ENCODE measurements at regions not wholly inside any gene's neighbourhood (a gene's known extent, or its start where the extent isn't known, plus 50 kb on each side); places are given as distances from the start of the nearest gene placed in this dataset.

DNA sequence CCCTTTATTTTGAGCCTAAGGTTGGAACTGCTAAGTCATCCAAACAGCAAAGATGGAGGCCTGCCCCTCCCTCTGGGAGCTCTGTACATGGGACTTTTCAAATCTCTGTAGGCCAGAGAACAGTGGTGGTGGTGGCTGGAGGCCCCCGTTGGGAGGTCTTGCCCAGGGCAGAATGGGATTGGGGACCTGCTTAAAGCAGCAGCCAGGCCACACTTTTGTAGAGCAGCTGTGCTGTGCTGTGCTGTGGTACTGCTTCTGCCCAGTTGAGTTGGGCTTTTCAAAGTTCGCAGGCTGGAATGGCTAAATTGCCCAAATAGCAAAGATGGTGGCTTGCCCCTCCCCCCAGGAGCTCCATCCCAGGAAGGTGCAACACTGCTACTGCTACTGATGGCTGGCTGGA, 147.5 kb upstream of the TACR3 start:
- Histone ChIP-seq H2AFZ (ENCODE audit: control insufficient read depth, low read length) (no peak overlapping the region), H3K9ac (ENCODE audit: control insufficient read depth, extremely low read depth, insufficient read depth, low read length) (no peak overlapping the region), H3K79me2 (ENCODE audit: control insufficient read depth, insufficient read depth, low read length) (no peaks in the 10 kb centered on the region), H3K4me1 (ENCODE audit: control insufficient read depth, extremely low read depth, insufficient read depth, low read length) (no peaks in the 10 kb centered on the region), H3K9me1 (ENCODE audit: control insufficient read depth, extremely low read depth, insufficient read depth, low read length) (no peaks in the 10 kb centered on the region), H3K36me3 (ENCODE audit: control insufficient read depth in 2 of 2, extremely low read depth in 1 of 2, insufficient read depth in 2 of 2, low read length in 2 of 2) (no peaks in the 10 kb centered on the region), H3K4me2 (ENCODE audit: control insufficient read depth, extremely low read depth, insufficient read depth, low read depth, low read length) (no peak overlapping the region), H3K27me3 (ENCODE audit: control insufficient read depth, extremely low read depth, insufficient read depth, low read length) (no peaks in the 10 kb centered on the region), H3K9me3 (ENCODE audit: control insufficient read depth, low read depth, low read length) (no peaks in the 10 kb centered on the region), H4K20me1 (ENCODE audit: control insufficient read depth, extremely low read depth, insufficient read depth, low read length) (no peaks in the 10 kb centered on the region), H3K27ac (ENCODE audit: control insufficient read depth, insufficient read depth, low read length) (no peak overlapping the region), H3K4me3 (ENCODE audit: control insufficient read depth in 2 of 3, extremely low read depth in 1 of 3, insufficient read depth in 2 of 3, low read depth in 1 of 3, low read length in 3 of 3) (no peak overlapping the region)
- TF ChIP-seq, protein P1, sequence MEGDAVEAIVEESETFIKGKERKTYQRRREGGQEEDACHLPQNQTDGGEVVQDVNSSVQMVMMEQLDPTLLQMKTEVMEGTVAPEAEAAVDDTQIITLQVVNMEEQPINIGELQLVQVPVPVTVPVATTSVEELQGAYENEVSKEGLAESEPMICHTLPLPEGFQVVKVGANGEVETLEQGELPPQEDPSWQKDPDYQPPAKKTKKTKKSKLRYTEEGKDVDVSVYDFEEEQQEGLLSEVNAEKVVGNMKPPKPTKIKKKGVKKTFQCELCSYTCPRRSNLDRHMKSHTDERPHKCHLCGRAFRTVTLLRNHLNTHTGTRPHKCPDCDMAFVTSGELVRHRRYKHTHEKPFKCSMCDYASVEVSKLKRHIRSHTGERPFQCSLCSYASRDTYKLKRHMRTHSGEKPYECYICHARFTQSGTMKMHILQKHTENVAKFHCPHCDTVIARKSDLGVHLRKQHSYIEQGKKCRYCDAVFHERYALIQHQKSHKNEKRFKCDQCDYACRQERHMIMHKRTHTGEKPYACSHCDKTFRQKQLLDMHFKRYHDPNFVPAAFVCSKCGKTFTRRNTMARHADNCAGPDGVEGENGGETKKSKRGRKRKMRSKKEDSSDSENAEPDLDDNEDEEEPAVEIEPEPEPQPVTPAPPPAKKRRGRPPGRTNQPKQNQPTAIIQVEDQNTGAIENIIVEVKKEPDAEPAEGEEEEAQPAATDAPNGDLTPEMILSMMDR (optimal IDR thresholded peaks at IDR 0.05 in 1 of 3, IDR thresholded peaks at IDR 0.05 in 1 of 3, conservative IDR thresholded peaks at IDR 0.05 in 1 of 3; ENCODE audit: extremely low read depth in 1 of 3, insufficient read depth in 2 of 3, low read length in 3 of 3), result no peak
- dilution Hi-C loops (cut with MboI; ENCODE audit: extremely low pct_ligation_motif_present, low sequenced_read_pairs), result no loop called here
- no peak for FAIRE-seq
- no peak for DNase-seq (ENCODE audit: low read depth, low spot score)

DNA sequence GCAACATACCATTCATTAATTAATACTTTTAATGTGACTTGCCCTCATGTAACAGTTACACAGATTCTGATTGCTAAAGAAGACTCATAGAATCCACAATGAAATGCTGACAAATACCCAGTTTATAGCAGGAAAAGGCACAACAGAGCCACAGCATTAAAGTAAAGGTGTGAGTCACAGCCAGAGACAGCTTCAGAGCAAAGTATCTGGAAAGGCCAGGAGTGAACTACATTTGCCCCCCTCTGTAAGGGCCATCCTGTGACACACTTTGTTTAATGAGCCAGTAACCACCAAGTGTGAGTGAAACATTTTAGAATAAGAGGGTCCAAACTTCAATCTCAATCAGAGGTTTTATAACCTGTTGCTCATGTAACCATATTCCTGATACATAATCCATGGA, 133.8 kb upstream of the TACR3 start:
- DNase-seq (ENCODE audit: low read depth, low spot score), result no peak
- Histone ChIP-seq H2AFZ (ENCODE audit: control insufficient read depth, low read length) (no peak overlapping the region), H3K4me3 (ENCODE audit: control insufficient read depth in 2 of 3, extremely low read depth in 1 of 3, insufficient read depth in 2 of 3, low read depth in 1 of 3, low read length in 3 of 3) (no peak overlapping the region), H3K36me3 (ENCODE audit: control insufficient read depth in 2 of 2, extremely low read depth in 1 of 2, insufficient read depth in 2 of 2, low read length in 2 of 2) (no peaks in the 10 kb centered on the region), H3K27me3 (ENCODE audit: control insufficient read depth, extremely low read depth, insufficient read depth, low read length) (no peaks in the 10 kb centered on the region), H4K20me1 (ENCODE audit: control insufficient read depth, extremely low read depth, insufficient read depth, low read length) (no peaks in the 10 kb centered on the region), H3K9ac (ENCODE audit: control insufficient read depth, extremely low read depth, insufficient read depth, low read length) (no peak overlapping the region), H3K4me2 (ENCODE audit: control insufficient read depth, extremely low read depth, insufficient read depth, low read depth, low read length) (no peak overlapping the region), H3K4me1 (ENCODE audit: control insufficient read depth, extremely low read depth, insufficient read depth, low read length) (no peaks in the 10 kb centered on the region), H3K27ac (ENCODE audit: control insufficient read depth, insufficient read depth, low read length) (no peak overlapping the region), H3K9me1 (ENCODE audit: control insufficient read depth, extremely low read depth, insufficient read depth, low read length) (no peaks in the 10 kb centered on the region), H3K9me3 (ENCODE audit: control insufficient read depth, low read depth, low read length) (no peaks in the 10 kb centered on the region), H3K79me2 (ENCODE audit: control insufficient read depth, insufficient read depth, low read length) (no peaks in the 10 kb centered on the region)
- dilution Hi-C loops (cut with MboI; ENCODE audit: extremely low pct_ligation_motif_present, low sequenced_read_pairs), result no loop called here
- no peak for FAIRE-seq
- TF ChIP-seq, protein P1 (optimal IDR thresholded peaks at IDR 0.05 in 1 of 3, IDR thresholded peaks at IDR 0.05 in 1 of 3, conservative IDR thresholded peaks at IDR 0.05 in 1 of 3; ENCODE audit: extremely low read depth in 1 of 3, insufficient read depth in 2 of 3, low read length in 3 of 3), result no peak
- TF ChIP-seq EZH2 (IDR thresholded peaks at IDR 0.05; ENCODE audit: low read length), result no peak
